ENCODE measurements at regions not wholly inside any gene's neighbourhood (a gene's known extent, or its start where the extent isn't known, plus 50 kb on each side); places are given as distances from the start of the nearest gene placed in this dataset.

DNA sequence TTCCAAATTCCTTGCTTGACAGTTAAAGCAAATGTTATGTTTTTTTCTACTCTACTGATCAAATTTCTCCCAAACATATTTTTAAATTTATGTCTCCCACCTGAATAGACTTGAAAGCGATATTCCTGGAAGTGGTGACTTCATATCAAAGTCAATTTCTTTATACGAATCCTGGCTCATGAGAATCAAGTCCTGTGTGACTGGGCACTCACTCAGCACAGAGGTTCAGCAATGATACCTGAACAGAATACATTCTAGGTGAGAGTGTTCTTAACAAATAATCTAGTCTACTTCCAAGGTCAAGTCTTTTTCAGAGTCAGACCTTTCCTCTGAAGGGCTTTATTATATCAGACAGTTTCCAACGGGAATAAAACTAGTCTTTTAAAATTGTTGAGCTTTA lies 1070.6 kb downstream of the TRHDE start:
- no peak overlapping the region for H3K4me3 ChIP-seq
- TF ChIP-seq, protein P1, sequence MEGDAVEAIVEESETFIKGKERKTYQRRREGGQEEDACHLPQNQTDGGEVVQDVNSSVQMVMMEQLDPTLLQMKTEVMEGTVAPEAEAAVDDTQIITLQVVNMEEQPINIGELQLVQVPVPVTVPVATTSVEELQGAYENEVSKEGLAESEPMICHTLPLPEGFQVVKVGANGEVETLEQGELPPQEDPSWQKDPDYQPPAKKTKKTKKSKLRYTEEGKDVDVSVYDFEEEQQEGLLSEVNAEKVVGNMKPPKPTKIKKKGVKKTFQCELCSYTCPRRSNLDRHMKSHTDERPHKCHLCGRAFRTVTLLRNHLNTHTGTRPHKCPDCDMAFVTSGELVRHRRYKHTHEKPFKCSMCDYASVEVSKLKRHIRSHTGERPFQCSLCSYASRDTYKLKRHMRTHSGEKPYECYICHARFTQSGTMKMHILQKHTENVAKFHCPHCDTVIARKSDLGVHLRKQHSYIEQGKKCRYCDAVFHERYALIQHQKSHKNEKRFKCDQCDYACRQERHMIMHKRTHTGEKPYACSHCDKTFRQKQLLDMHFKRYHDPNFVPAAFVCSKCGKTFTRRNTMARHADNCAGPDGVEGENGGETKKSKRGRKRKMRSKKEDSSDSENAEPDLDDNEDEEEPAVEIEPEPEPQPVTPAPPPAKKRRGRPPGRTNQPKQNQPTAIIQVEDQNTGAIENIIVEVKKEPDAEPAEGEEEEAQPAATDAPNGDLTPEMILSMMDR (IDR thresholded peaks at IDR 0.05; ENCODE audit: low read depth, low read length) = no peak
- no peaks in the 10 kb centered on the region for H3K27me3 ChIP-seq
- no peak overlapping the region for H3K27ac ChIP-seq
- H3K36me3 ChIP-seq = no peaks in the 10 kb centered on the region
- no peak for DNase-seq (ENCODE audit: low read depth in 1 of 2, low spot score in 1 of 2)
- no peaks in the 10 kb centered on the region for H3K4me1 ChIP-seq (ENCODE audit: low read depth)
- no peaks in the 10 kb centered on the region for H3K9me3 ChIP-seq (ENCODE audit: low read depth)

DNA sequence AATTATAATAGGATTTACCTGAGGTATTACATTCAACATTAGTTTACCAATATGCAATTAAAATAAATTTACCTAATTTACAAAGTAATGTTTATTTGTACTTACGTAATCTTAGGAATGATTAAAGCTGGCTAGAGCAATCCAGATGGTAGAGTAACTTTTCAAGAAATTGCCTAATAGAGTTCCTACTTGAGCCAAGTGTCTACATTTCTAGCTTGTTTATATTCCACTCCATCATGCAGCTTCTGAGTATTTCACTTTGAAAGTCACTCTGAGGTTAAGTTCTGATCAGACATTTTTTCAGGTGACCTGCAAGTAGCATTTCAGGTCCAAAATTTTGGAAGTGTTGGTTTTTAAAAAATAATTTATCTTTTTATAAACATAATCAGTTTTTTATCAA lies 1080.7 kb downstream of the TRHDE start:
- Histone ChIP-seq H3K4me3 (no peak overlapping the region), H3K27ac (no peak overlapping the region), H3K4me1 (ENCODE audit: low read depth) (no peaks in the 10 kb centered on the region), H3K9me3 (ENCODE audit: low read depth) (no peaks in the 10 kb centered on the region), H3K36me3 (no peaks in the 10 kb centered on the region), H3K27me3 (no peaks in the 10 kb centered on the region)
- TF ChIP-seq, protein P1 (IDR thresholded peaks at IDR 0.05; ENCODE audit: low read depth, low read length) = no peak
- no peak for DNase-seq (ENCODE audit: low read depth in 1 of 2, low spot score in 1 of 2)

DNA sequence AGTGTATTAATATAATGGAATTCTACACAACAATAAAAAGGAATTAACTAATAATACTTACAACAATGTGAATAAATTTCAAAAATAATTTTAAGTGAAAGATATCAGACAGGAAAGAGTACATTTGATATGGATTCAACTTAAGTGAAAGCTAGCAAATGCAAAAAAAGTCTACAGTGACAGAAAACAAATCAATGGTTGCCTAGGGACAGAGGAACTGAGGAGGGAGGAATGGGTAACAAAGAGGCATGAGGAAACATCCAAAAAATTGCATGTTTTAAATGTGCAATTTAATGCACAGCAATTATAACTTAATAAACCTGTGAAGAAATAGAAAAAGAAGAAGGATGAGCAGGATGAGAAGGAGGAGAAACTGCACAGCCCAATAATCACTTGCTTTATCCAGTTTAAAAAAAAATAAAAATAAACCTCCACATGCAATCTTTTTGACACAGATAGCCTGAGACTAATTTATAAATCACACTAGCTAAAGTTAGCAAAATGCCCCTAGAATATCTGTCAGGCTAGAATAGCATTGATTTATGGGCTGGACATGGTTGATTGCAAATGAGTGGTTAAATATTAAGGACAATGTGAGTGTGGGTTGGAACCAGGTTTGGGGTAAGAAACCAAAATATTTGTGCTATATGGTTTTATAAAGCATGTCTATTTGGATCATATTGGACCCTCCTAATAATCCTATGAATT lies 1089.1 kb downstream of the TRHDE start:
- peaks cover 3% of the 10 kb centered on the region for H3K4me1 ChIP-seq (ENCODE audit: low read depth)
- no peaks in the 10 kb centered on the region for H3K9me3 ChIP-seq (ENCODE audit: low read depth)
- H3K27me3 ChIP-seq = no peaks in the 10 kb centered on the region
- H3K36me3 ChIP-seq = no peaks in the 10 kb centered on the region
- no peak overlapping the region for H3K4me3 ChIP-seq
- no peak for DNase-seq (ENCODE audit: low read depth in 1 of 2, low spot score in 1 of 2)
- TF ChIP-seq, protein P1 (IDR thresholded peaks at IDR 0.05; ENCODE audit: low read depth, low read length) = no peak
- H3K27ac ChIP-seq = no peak overlapping the region

DNA sequence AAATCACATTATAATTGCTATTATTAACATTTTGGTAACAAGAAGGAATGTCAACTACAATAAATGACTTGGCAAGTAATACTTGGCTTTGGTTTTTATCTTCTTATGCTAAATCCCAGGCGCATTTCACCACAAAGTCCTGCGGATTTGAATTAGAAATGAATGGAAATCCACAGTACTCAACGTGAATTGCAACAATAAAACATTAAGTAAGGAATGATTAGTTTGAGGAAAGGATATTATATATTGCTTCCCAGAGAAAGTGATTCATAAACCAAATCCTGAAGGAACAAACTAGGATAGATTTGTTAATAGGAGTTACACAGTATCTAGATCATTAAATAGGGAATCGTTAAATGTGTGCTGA lies 1089.7 kb downstream of the TRHDE start:
- Histone ChIP-seq H3K36me3 (no peaks in the 10 kb centered on the region), H3K27ac (no peak overlapping the region), H3K4me1 (ENCODE audit: low read depth) (peaks cover 3% of the 10 kb centered on the region), H3K4me3 (no peak overlapping the region), H3K9me3 (ENCODE audit: low read depth) (no peaks in the 10 kb centered on the region), H3K27me3 (no peaks in the 10 kb centered on the region)
- TF ChIP-seq, protein P1 (IDR thresholded peaks at IDR 0.05; ENCODE audit: low read depth, low read length) = no peak
- no peak for DNase-seq (ENCODE audit: low read depth in 1 of 2, low spot score in 1 of 2)

DNA sequence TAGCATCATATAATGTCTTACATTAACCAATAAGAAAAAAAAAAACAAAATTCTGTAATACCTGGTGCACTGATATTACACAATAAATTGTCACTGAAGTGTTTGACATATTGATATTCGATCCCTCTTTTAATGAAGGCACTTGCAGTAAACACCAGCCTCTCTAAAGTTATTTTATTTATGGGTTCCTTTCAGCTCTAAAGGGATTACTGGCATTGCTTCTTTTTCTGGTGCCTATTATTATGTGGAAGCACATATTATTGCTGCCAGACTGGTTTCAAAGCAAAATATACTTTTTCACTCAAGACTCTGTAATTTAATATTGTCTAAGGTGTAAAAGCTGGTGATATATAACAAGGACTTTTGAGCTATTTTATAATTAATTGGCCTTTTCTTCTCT lies 1090.5 kb downstream of the TRHDE start:
- peaks cover 3% of the 10 kb centered on the region for H3K4me1 ChIP-seq (ENCODE audit: low read depth)
- TF ChIP-seq, protein P1 (IDR thresholded peaks at IDR 0.05; ENCODE audit: low read depth, low read length) = no peak
- H3K4me3 ChIP-seq = no peak overlapping the region
- no peak overlapping the region for H3K27ac ChIP-seq
- H3K27me3 ChIP-seq = no peaks in the 10 kb centered on the region
- DNase-seq (ENCODE audit: low read depth in 1 of 2, low spot score in 1 of 2) = no peak
- no peaks in the 10 kb centered on the region for H3K36me3 ChIP-seq
- H3K9me3 ChIP-seq (ENCODE audit: low read depth) = no peaks in the 10 kb centered on the region
